ENCODE measurements at regions not wholly inside any gene's neighbourhood (a gene's known extent, or its start where the extent isn't known, plus 50 kb on each side); places are given as distances from the start of the nearest gene placed in this dataset.
A peak's percentile ranks its signal among the peaks of the same experiment; 100 is the strongest.

GRCh38 chr9:18357321-18357720 lies 116.6 kb upstream of the ADAMTSL1 start:
- ATAC-seq, result no peak

GRCh38 chr9:18358325-18358724 lies 115.6 kb upstream of the ADAMTSL1 start:
- no peak for ATAC-seq

- ATAC-seq, result no peak
Measured at GRCh38 chr9:18359335-18359734, 114.6 kb upstream of the ADAMTSL1 start.

- no peak for ATAC-seq
Measured at GRCh38 chr9:18360005-18360404, 113.9 kb upstream of the ADAMTSL1 start.

- ATAC-seq, result no peak
Measured at GRCh38 chr9:18361646-18362045, 112.3 kb upstream of the ADAMTSL1 start.

- no peak for ATAC-seq
Measured at GRCh38 chr9:18362166-18362565, 111.8 kb upstream of the ADAMTSL1 start.

GRCh38 chr9:18362901-18363685 lies 110.9 kb upstream of the ADAMTSL1 start:
- no peak for ATAC-seq

- ATAC-seq, result no peak
Measured at GRCh38 chr9:18365651-18366050, 108.3 kb upstream of the ADAMTSL1 start.

GRCh38 chr9:18366184-18366583 lies 107.8 kb upstream of the ADAMTSL1 start:
- ATAC-seq, result no peak

- ATAC-seq, result no peak
Measured at GRCh38 chr9:18368206-18368605, 105.7 kb upstream of the ADAMTSL1 start.

GRCh38 chr9:18371141-18371540 lies 102.8 kb upstream of the ADAMTSL1 start:
- no peak for ATAC-seq

- ATAC-seq, result no peak
Measured at GRCh38 chr9:18371621-18372020, 102.3 kb upstream of the ADAMTSL1 start.

- ATAC-seq, result no peak
Measured at GRCh38 chr9:18379073-18379811, 94.7 kb upstream of the ADAMTSL1 start.

- ATAC-seq, result no peak
Measured at GRCh38 chr9:18382243-18382642, 91.7 kb upstream of the ADAMTSL1 start.

GRCh38 chr9:18384066-18384465 lies 89.9 kb upstream of the ADAMTSL1 start:
- no peak for ATAC-seq

- ATAC-seq, result no peak
Measured at GRCh38 chr9:18385696-18386490, 88.1 kb upstream of the ADAMTSL1 start.

GRCh38 chr9:18390393-18390792 lies 83.6 kb upstream of the ADAMTSL1 start:
- no peak for ATAC-seq

GRCh38 chr9:18393340-18394130 lies 80.4 kb upstream of the ADAMTSL1 start:
- ATAC-seq, result peak; percentile 98

GRCh38 chr9:18394847-18395351 lies 79.1 kb upstream of the ADAMTSL1 start:
- ATAC-seq, result no peak

- ATAC-seq, result no peak
Measured at GRCh38 chr9:18396102-18396728, 77.7 kb upstream of the ADAMTSL1 start.

- no peak for ATAC-seq
Measured at GRCh38 chr9:18397076-18397475, 76.9 kb upstream of the ADAMTSL1 start.

- ATAC-seq, result no peak
Measured at GRCh38 chr9:18398038-18398437, 75.9 kb upstream of the ADAMTSL1 start.
